Loucy (cell line): ENCODE measurements at regions not wholly inside any gene's neighbourhood (a gene's known extent, or its start where the extent isn't known, plus 50 kb on each side); places are given as distances from the start of the nearest gene placed in this dataset.
"Not testable (repeated sequence)": the region's sequence is repeated elsewhere in the genome, so short reads cannot be mapped to it uniquely, and the experiment has no call there.

Experiments
- EZH2phosphoT487 ChIP-seq: fragments of 200-600 bp; IDR thresholded peaks from 2 replicates; pipeline ENCODE4 v1.6.1; 2018; ENCODE audit warnings: antibody characterized with exemption, mild to moderate bottlenecking, moderate library complexity, borderline replicate concordance
- TF ChIP-seq, protein P1 (sequence below): fragments of 200-600 bp; sonication (generic); conservative IDR thresholded peaks from 2 replicates; pipeline ENCODE4 v1.5.1; 2014; ENCODE audit warnings: mild to moderate bottlenecking, antibody characterized with exemption, low read length

DNA sequence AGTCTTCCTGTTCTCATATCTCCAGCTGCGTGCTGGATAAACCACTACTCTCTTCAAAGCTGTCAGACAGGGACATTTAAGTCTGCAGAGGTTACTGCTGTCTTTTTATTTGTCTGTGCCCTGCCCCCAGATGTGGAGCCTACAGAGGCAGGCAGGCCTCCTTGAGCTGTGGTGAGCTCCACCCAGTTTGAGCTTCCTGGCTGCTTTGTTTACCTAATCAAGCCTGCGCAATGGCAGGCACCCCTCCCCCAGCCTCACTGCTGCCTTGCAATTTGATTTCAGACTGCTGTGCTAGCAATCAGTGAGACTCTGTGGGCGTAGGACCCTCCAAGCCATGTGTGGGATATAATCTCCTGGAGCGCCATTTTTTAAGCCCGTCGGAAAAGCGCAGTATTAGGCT, 331.8 kb upstream of the PRR16 start:
- TF ChIP-seq, protein P1, sequence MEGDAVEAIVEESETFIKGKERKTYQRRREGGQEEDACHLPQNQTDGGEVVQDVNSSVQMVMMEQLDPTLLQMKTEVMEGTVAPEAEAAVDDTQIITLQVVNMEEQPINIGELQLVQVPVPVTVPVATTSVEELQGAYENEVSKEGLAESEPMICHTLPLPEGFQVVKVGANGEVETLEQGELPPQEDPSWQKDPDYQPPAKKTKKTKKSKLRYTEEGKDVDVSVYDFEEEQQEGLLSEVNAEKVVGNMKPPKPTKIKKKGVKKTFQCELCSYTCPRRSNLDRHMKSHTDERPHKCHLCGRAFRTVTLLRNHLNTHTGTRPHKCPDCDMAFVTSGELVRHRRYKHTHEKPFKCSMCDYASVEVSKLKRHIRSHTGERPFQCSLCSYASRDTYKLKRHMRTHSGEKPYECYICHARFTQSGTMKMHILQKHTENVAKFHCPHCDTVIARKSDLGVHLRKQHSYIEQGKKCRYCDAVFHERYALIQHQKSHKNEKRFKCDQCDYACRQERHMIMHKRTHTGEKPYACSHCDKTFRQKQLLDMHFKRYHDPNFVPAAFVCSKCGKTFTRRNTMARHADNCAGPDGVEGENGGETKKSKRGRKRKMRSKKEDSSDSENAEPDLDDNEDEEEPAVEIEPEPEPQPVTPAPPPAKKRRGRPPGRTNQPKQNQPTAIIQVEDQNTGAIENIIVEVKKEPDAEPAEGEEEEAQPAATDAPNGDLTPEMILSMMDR, result not testable (repeated sequence)
- not testable (repeated sequence) for TF ChIP-seq EZH2phosphoT487
